ENCODE measurements at regions not wholly inside any gene's neighbourhood (a gene's known extent, or its start where the extent isn't known, plus 50 kb on each side); places are given as distances from the start of the nearest gene placed in this dataset.

GRCh38 chr10:33665501-33665900 is 331.0 kb upstream of the NRP1 start:
- no peak for TF ChIP-seq POLR2A (IDR thresholded peaks at IDR 0.05)
- TF ChIP-seq CTCF (IDR thresholded peaks at IDR 0.05): no peak

Measured in adrenal gland (tissue), 5 donors.